CD14-positive monocyte (primary cell): ENCODE measurements at regions not wholly inside any gene's neighbourhood (a gene's known extent, or its start where the extent isn't known, plus 50 kb on each side); places are given as distances from the start of the nearest gene placed in this dataset.

ENCODE experiments used
- DNase-seq, 3 donors: peaks; one replicate each; pipeline ENCODE4 v3.0.0-alpha.2; 2011 to 2022
- H2AFZ ChIP-seq: 2 replicates; pipeline ENCODE4 v1.6.0; 2012; ENCODE audit warnings: mild to moderate bottlenecking, low read depth, low read length, inconsistent platforms; ENCODE audit not compliant: insufficient read depth, poor library complexity, severe bottlenecking
- H3K27ac ChIP-seq, 2 donors: 1 replicate in 1 of 2; 2 replicates in 1 of 2; pipeline ENCODE4 v1.5.1; 2012 to 2013; ENCODE audit warnings: low read length in 2 of 2, control low read depth in 1 of 2, inconsistent platforms in 1 of 2, low read depth in 1 of 2, mild to moderate bottlenecking in 1 of 2
- H3K27me3 ChIP-seq, 2 donors: one replicate each; pipeline versions ENCODE4 v1.6.0 to v1.6.1; 2011 to 2013; ENCODE audit warnings: low read length in 2 of 2; ENCODE audit not compliant: control insufficient read depth in 2 of 2, insufficient read depth in 2 of 2
- H3K36me3 ChIP-seq, 2 donors: replicated peaks in 1 of 2; 1 replicate in 1 of 2; 2 replicates in 1 of 2; pipeline versions ENCODE4 v1.5.1 to v1.6.1; 2012 to 2013; ENCODE audit warnings: low read length in 2 of 2, control low read depth in 1 of 2, inconsistent platforms in 1 of 2, mild to moderate bottlenecking in 1 of 2; ENCODE audit not compliant: insufficient read depth in 2 of 2, control insufficient read depth in 1 of 2
- H3K4me1 ChIP-seq, 2 donors: 1 replicate in 1 of 2; 2 replicates in 1 of 2; pipeline versions ENCODE4 v1.5.1 to v1.6.1; 2012 to 2013; ENCODE audit warnings: low read length in 2 of 2, control low read depth in 1 of 2, inconsistent platforms in 1 of 2, mild to moderate bottlenecking in 1 of 2, moderate library complexity in 1 of 2; ENCODE audit not compliant: insufficient read depth in 2 of 2, control insufficient read depth in 1 of 2
- H3K4me2 ChIP-seq: replicated peaks from 2 replicates; pipeline ENCODE3; 2012; ENCODE audit warnings: low read length, moderate library complexity, mild to moderate bottlenecking; ENCODE audit not compliant: poor library complexity, severe bottlenecking; ENCODE audit errors: extremely low read depth
- H3K4me3 ChIP-seq, 3 experiments: fragments of 200-600 bp in 1 of 3; sonication (generic) in 1 of 3; replicated peaks in 1 of 3; 1 replicate in 2 of 3; 2 replicates in 1 of 3; pipeline ENCODE4 v1.5.1; 2011 to 2013; ENCODE audit warnings: low read length in 3 of 3, mild to moderate bottlenecking in 3 of 3, control low read depth in 2 of 3, low read depth in 2 of 3, inconsistent platforms in 1 of 3, moderate library complexity in 1 of 3
- H3K79me2 ChIP-seq: 2 replicates; pipeline ENCODE4 v1.6.0; 2012; ENCODE audit warnings: mild to moderate bottlenecking, control low read depth, inconsistent platforms, low read length, moderate library complexity; ENCODE audit not compliant: insufficient read depth
- H3K9ac ChIP-seq: 2 replicates; pipeline ENCODE4 v1.6.0; 2017; ENCODE audit warnings: low read length, mild to moderate bottlenecking; ENCODE audit not compliant: insufficient read depth, poor library complexity, severe bottlenecking
- H3K9me3 ChIP-seq, 2 donors: replicated peaks in 1 of 2; 1 replicate in 1 of 2; 2 replicates in 1 of 2; pipeline versions ENCODE4 v1.5.1 to v1.6.1; 2012 to 2013; ENCODE audit warnings: low read length in 2 of 2, control low read depth in 1 of 2; ENCODE audit not compliant: control insufficient read depth in 1 of 2, insufficient read depth in 1 of 2
- H4K20me1 ChIP-seq: 2 replicates; pipeline ENCODE4 v1.6.0; 2012; ENCODE audit warnings: mild to moderate bottlenecking, low read length, control low read depth, moderate library complexity; ENCODE audit not compliant: insufficient read depth
- H3K27ac Mint-ChIP-seq, 7 donors: one replicate each; pipeline ENCODE4 v1.8.0; 2020; ENCODE audit warnings: mild to moderate bottlenecking in 7 of 7, mixed read lengths in 7 of 7, moderate library complexity in 6 of 7, inconsistent platforms in 2 of 7
- H3K27me3 Mint-ChIP-seq, 3 donors: one replicate each; pipeline ENCODE4 v1.8.0; 2021 to 2022; ENCODE audit warnings: low read depth in 3 of 3, mild to moderate bottlenecking in 3 of 3, mixed read lengths in 3 of 3, moderate library complexity in 3 of 3, inconsistent platforms in 1 of 3
- H3K36me3 Mint-ChIP-seq, 2 donors: one replicate each; pipeline ENCODE4 v1.8.0; 2020; ENCODE audit warnings: mixed read lengths in 2 of 2, inconsistent platforms in 1 of 2, mild to moderate bottlenecking in 1 of 2
- H3K4me1 Mint-ChIP-seq: one replicate; pipeline ENCODE4 v1.8.0; 2020; ENCODE audit warnings: mild to moderate bottlenecking, mixed read lengths
- H3K4me3 Mint-ChIP-seq, 2 donors: one replicate each; pipeline ENCODE4 v1.8.0; 2020; ENCODE audit warnings: mild to moderate bottlenecking in 2 of 2, mixed read lengths in 2 of 2, moderate library complexity in 1 of 2
- H3K9me3 Mint-ChIP-seq, 7 donors: one replicate each; pipeline ENCODE4 v1.8.0; 2020 to 2022; ENCODE audit warnings: mixed read lengths in 7 of 7, mild to moderate bottlenecking in 6 of 7, moderate library complexity in 6 of 7, inconsistent platforms in 2 of 7
- CTCF ChIP-seq: fragments of 200-600 bp; IDR thresholded peaks from one replicate; pipeline ENCODE4 v1.8.0; 2022; ENCODE audit warnings: antibody characterized with exemption, mild to moderate bottlenecking
- WGBS: methylation state at CpG from one replicate; pipeline ENCODE4 v1.1.5; 2013; ENCODE audit warnings: missing lambda C conversion rate; ENCODE audit not compliant: insufficient coverage; 5-methylcytosine and 5-hydroxymethylcytosine counted together
- intact Hi-C, 2 donors: fragments of 100-400 bp; cut with micrococcal nuclease; formaldehyde crosslinking; loops; one replicate each; pipeline versions ENCODE4 v1.15.0 to v1.15.1; 2023

DNA sequence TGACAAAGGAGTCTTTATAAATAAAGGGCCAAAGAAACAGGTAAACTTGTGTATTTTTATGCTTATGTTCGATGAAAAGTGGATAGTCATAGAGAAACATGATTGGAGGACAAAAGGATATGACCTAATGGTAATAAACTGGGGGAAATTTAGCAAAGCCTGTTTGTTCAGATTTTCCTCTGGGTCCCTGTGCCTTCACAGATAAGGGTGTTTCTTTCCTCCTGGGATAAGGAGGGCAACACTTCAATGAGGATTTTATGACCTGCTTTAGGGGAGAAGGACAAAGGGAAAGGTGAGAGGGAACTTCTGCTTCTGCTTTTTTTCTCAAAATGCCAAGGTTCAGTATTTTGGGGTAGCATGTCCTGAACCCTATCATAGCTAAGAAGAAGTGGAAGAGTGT, 531.3 kb upstream of the ALCAM start:
- Mint-ChIP-seq H3K9me3 (peaks cover 0 to 8% (median 2%) of the 10 kb centered on the region in 7 donors), H3K4me1 (no peaks in the 10 kb centered on the region), H3K36me3 (no peaks in the 10 kb centered on the region), H3K27me3 (peaks cover 0 to 6% (median 1%) of the 10 kb centered on the region in 3 donors), H3K27ac (no peak overlapping the region), H3K4me3 (no peak overlapping the region)
- Histone ChIP-seq H3K9me3 (peaks cover 0 to 3% of the 10 kb centered on the region in 2 donors), H3K4me3 (no peak overlapping the region), H3K36me3 (no peaks in the 10 kb centered on the region), H3K27me3 (no peaks in the 10 kb centered on the region), H2AFZ (no peak overlapping the region), H3K27ac (no peak overlapping the region), H3K79me2 (no peaks in the 10 kb centered on the region), H4K20me1 (no peaks in the 10 kb centered on the region), H3K9ac (no peak overlapping the region), H3K4me1 (no peaks in the 10 kb centered on the region), H3K4me2 (no peak overlapping the region)
- intact Hi-C loops: no loop called here
- TF ChIP-seq CTCF: no peak
- 33% methylated on average over 1 of the region's 1 CpG for WGBS
- no peak for DNase-seq

DNA sequence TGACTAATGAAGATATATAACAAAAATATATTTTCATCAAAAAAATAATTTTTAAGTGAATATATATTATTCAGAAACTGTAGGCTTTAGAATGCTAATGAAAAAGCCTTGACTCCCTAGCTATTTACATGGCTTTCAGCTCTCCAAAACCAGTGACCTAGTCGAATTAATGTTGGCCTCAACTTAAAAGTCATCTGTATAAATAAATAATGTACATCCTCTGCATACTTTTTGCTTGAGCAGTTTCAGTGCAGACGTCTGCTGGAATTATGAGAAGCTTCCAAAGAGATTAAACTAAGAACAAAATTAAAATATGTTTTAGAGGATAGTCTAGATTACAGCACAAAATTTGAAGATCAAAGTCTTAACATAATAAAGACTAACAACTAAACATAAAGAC, 520.4 kb upstream of the ALCAM start:
- no CpG with 5 or more reads among the region's 2 CpGs for WGBS
- intact Hi-C loops: no loop called here
- Histone ChIP-seq H3K27me3 (no peaks in the 10 kb centered on the region), H3K27ac (no peak overlapping the region), H3K79me2 (no peaks in the 10 kb centered on the region), H3K4me1 (no peaks in the 10 kb centered on the region), H3K4me2 (no peak overlapping the region), H4K20me1 (no peaks in the 10 kb centered on the region), H3K4me3 (no peak overlapping the region), H2AFZ (no peak overlapping the region), H3K9ac (no peak overlapping the region), H3K36me3 (no peaks in the 10 kb centered on the region), H3K9me3 (peaks cover 13% of the 10 kb centered on the region in 2 donors)
- DNase-seq: no peak
- no peaks in the 10 kb centered on the region for H3K36me3 Mint-ChIP-seq
- no peaks in the 10 kb centered on the region for H3K4me1 Mint-ChIP-seq
- peaks cover 0 to 2% (median 0%) of the 10 kb centered on the region in 3 donors for H3K27me3 Mint-ChIP-seq
- H3K4me3 Mint-ChIP-seq: no peak overlapping the region
- no peak overlapping the region for H3K27ac Mint-ChIP-seq
- TF ChIP-seq CTCF: no peak
- H3K9me3 Mint-ChIP-seq: peaks cover 0 to 11% (median 3%) of the 10 kb centered on the region in 7 donors
